Mucosa of stomach (tissue), 1 donor: ENCODE measurements at regions not wholly inside any gene's neighbourhood (a gene's known extent, or its start where the extent isn't known, plus 50 kb on each side); places are given as distances from the start of the nearest gene placed in this dataset.
"Not testable (repeated sequence)": the region's sequence is repeated elsewhere in the genome, so short reads cannot be mapped to it uniquely, and the experiment has no call there.

ENCODE experiments used
- H3K27me3 ChIP-seq: one replicate; pipeline ENCODE4 v1.7.0; 2013; ENCODE audit warnings: mild to moderate bottlenecking, low read length; ENCODE audit not compliant: control insufficient read depth, insufficient read depth
- H3K36me3 ChIP-seq: one replicate; pipeline ENCODE4 v1.7.0; 2013; ENCODE audit warnings: low read length; ENCODE audit not compliant: control insufficient read depth, insufficient read depth
- H3K4me1 ChIP-seq: one replicate; pipeline ENCODE4 v1.7.0; 2013; ENCODE audit warnings: mild to moderate bottlenecking, low read length; ENCODE audit not compliant: control insufficient read depth, insufficient read depth
- H3K4me3 ChIP-seq: one replicate; pipeline ENCODE4 v1.7.0; 2013; ENCODE audit warnings: low read length
- H3K9ac ChIP-seq: one replicate; pipeline ENCODE4 v1.7.0; 2013; ENCODE audit warnings: mild to moderate bottlenecking, low read length, moderate library complexity
- H3K9me3 ChIP-seq: one replicate; pipeline ENCODE4 v1.7.0; 2013; ENCODE audit warnings: mild to moderate bottlenecking, low read length, moderate library complexity; ENCODE audit not compliant: control insufficient read depth
- donor health status: Pancreatic carcinoma.

DNA sequence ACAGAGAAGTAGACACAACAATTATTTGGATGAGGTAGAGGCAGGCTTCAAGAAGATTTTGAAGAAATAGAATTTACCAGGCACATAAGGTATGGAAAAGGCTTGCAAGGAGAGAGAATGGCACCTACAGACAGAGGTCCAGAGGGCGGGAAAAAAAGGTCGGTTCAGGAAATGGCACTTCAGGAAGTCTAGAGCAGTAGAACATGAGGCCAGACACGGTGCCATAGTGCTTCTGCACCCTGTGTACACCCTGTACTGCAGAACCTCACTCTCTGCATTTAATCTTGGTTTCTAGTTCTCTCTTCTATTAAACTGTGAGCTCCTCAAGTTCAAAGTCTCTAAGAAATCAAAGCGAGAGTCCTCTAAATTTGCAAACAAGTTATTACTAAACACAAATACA lies 113.4 kb upstream of the C2CD4B start:
- no peaks in the 10 kb centered on the region for H3K9me3 ChIP-seq
- no peak overlapping the region for H3K9ac ChIP-seq
- H3K27me3 ChIP-seq, result no peaks in the 10 kb centered on the region
- no peaks in the 10 kb centered on the region for H3K4me1 ChIP-seq
- no peak overlapping the region for H3K4me3 ChIP-seq
- no peaks in the 10 kb centered on the region for H3K36me3 ChIP-seq

DNA sequence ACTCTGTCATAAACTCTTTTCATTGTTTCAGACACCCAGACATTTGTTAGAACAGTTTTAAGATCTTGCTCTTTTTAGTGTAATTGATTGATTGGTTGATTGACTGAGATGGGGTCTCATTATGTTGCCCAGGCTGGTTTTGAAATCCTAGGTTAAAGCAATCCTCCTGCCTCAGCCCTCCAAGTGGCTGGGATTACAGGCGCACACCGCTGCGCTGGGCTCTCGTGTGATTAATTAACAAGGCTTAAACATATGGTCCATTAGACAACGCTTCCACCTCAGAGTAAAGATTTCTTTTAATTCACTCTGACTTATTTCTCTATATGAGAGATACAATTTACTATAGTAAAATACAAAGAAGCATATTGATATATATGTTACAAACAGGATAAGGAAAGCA lies 114.0 kb upstream of the C2CD4B start:
- H3K4me1 ChIP-seq, result no peaks in the 10 kb centered on the region
- no peaks in the 10 kb centered on the region for H3K36me3 ChIP-seq
- no peak overlapping the region for H3K9ac ChIP-seq
- no peak overlapping the region for H3K4me3 ChIP-seq
- H3K27me3 ChIP-seq, result no peaks in the 10 kb centered on the region
- H3K9me3 ChIP-seq, result no peaks in the 10 kb centered on the region

DNA sequence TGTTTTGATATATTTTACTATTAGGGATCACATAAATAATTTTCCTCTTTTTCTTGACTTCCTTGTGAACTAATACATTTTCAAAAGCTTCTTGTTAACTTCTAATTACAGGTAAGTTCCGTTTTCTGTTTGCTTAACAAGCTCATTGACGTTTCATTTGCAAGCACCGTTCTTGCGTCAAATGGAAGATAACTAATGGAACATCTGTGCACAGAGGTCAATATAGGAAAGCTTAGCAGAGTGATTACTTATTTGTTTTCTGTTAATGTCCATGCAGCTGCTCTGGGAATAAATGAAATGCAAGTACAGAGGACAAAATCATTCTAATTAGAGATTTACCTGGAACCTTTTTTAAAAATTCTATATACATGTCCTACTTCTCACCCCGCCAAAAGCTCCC lies 115.5 kb upstream of the C2CD4B start:
- Histone ChIP-seq H3K4me3 (no peak overlapping the region), H3K9me3 (no peaks in the 10 kb centered on the region), H3K36me3 (no peaks in the 10 kb centered on the region), H3K4me1 (no peaks in the 10 kb centered on the region), H3K27me3 (no peaks in the 10 kb centered on the region), H3K9ac (no peak overlapping the region)

DNA sequence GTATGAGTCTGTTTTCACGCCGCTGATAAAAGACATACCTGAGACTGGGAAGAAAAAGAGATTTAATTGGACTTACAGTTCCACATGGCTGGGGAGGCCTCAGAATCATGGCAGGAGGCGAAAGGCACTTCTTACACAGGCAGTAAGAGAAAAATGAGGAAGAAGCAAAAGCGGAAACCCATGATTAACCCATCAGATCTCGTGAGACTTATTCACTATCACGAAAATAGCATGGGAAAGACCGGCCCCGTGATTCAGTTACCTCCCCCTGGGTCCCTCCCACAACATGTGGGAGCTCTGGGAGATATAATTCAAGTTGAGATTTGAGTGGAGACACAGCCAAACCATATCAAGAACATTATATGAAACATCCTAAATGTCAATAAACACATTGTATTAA lies 116.7 kb upstream of the C2CD4B start:
- not testable (repeated sequence) for H3K4me1 ChIP-seq, H3K9ac ChIP-seq, H3K36me3 ChIP-seq, H3K4me3 ChIP-seq, H3K9me3 ChIP-seq, H3K27me3 ChIP-seq

DNA sequence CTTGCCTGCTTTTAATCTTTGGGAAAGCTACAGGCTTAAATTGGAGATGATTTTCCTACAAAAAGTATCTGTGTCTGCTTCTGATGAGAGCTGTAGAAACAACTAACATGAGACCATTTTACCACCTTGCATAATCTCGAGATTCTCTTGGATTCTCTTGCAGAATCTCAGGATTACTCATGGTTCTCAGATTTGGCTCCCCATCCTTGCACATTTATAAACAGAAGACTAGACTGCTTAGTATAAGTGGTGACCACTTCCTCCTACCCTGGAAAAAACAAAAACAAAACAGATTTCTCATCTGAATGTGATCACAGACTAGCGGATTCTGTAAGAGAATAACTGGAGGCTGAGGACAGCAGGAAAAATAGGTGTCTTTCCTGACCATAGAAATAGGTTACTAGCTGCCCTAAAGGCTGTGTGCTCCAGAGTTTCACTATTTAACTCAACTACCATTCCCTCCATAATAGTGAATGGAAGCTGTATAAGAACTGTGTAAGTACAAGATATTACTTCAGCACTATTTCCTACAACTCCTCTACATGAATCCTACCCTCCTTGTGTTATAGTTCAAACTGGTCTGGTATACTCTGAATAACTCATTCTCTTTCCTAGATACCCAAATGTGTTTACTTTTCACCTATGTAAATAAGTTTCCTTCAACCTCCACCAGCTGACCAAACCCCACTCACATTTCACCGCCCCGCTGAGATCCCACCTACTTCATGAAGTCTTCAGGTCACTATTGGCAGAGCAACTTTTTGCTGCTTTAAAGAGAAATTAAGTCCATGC lies 122.2 kb upstream of the C2CD4B start:
- Histone ChIP-seq H3K4me3 (no peak overlapping the region), H3K4me1 (no peaks in the 10 kb centered on the region), H3K27me3 (no peaks in the 10 kb centered on the region), H3K36me3 (no peaks in the 10 kb centered on the region), H3K9me3 (no peaks in the 10 kb centered on the region), H3K9ac (no peak overlapping the region)

DNA sequence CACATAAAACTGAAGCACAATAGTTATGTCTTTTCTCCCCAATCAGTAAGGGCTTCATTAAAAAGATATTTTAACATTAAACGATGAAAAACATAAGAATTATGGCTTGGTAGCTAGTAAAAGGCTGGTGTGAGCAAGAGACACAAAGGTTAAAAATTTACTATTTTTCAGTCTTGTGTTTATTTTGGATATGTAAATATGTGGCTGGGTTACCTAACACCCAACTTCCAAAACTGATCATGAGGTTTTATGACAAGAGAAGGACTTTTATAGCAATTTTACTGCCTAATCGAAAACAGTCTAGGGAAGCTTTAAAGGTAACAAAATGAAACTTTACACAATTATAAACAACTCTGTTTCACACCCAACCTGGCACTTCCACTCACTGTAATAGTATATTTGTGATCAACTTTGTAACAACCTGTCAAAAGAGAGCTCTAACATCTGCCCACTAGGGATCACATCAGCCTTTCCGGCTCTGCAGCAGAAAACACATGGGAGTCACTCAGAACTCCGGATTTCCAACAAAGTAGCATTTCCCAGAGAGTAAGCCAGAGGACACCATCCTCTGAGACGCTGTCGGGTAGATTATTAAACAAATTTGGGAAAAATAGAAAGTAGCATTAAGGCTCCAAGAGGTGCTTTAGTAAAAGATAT lies 123.4 kb upstream of the C2CD4B start:
- Histone ChIP-seq H3K27me3 (no peaks in the 10 kb centered on the region), H3K9me3 (no peaks in the 10 kb centered on the region), H3K4me3 (no peak overlapping the region), H3K4me1 (no peaks in the 10 kb centered on the region), H3K36me3 (no peaks in the 10 kb centered on the region), H3K9ac (no peak overlapping the region)

DNA sequence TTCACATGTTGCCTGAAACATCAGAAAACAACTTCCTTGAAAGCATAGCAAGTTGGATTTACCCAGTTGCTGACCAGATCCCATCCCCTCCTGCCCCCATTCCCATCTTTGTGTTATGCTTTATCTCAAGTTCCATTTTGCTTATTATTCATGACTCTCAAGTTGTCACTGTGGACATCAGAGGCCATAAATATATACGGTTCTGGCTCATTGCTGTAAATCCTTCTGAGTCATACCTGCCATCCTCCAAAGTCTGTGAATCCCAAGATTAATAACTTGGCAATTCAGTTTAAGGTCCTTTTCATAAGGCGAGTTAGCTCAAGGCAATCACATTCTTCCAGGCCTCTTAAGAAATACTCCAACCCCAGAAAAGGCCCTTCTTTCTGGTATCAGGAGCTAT lies 126.2 kb upstream of the C2CD4B start:
- H3K4me1 ChIP-seq, result no peaks in the 10 kb centered on the region
- H3K36me3 ChIP-seq, result no peaks in the 10 kb centered on the region
- no peak overlapping the region for H3K4me3 ChIP-seq
- H3K9me3 ChIP-seq, result no peaks in the 10 kb centered on the region
- H3K9ac ChIP-seq, result no peak overlapping the region
- no peaks in the 10 kb centered on the region for H3K27me3 ChIP-seq

DNA sequence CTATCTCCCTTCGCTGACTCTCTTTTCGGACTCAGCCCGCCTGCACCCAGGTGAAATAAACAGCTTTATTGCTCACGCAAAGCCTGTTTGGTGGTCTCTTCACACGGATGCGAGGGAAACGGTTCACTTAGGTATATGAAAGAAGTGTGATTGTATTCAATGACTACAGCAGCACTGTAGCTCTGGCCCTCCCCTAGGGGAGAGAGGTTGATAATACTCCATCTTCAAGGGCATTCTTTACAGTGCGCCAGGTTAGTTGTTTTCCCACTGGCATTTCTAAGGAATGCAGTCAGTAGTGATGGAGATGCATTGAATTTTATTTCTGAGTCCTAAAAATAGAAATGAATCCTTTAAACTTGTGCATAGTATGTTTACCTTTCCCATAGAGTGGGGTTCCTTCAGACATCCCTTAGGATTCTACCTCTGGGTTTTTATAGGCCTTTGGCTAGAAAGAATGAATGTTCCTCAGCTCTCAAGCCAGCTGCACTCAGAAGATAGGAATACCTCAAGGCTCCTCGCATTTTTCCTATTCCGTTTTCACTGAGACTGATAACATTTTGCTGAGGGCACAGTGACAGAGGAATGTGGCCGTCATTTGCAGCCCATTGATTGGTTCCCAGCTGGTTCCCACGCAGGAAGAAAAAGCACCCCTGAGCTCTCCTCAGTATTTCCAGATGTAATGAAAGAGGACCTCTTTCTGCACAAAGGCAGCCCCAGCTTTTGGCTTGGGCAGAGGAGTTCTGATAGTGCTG lies 131.8 kb upstream of the C2CD4B start:
- H3K27me3 ChIP-seq, result no peaks in the 10 kb centered on the region
- no peaks in the 10 kb centered on the region for H3K4me1 ChIP-seq
- no peaks in the 10 kb centered on the region for H3K36me3 ChIP-seq
- H3K4me3 ChIP-seq, result no peak overlapping the region
- no peak overlapping the region for H3K9ac ChIP-seq
- no peaks in the 10 kb centered on the region for H3K9me3 ChIP-seq

DNA sequence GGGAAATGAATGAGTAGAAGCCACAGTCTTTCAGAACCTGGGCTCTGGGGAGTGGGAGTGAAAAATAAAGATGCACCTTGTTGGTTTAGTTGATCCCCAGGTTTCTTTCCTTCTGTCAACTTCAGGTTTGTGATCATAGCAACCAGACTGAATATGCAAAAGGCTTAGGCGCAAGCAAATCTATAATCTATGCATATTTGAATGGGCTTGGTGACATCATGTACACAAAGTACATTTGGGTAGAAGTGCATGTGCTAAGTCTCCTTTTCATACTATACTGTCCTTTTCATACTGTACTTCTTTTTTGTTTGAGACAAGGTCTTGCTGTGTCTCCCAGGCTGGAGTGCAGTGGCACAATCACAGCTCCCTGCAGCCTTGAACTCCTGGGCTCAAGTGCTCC lies 132.4 kb upstream of the C2CD4B start:
- Histone ChIP-seq H3K4me3 (no peak overlapping the region), H3K36me3 (no peaks in the 10 kb centered on the region), H3K9ac (no peak overlapping the region), H3K4me1 (no peaks in the 10 kb centered on the region), H3K27me3 (no peaks in the 10 kb centered on the region), H3K9me3 (no peaks in the 10 kb centered on the region)

DNA sequence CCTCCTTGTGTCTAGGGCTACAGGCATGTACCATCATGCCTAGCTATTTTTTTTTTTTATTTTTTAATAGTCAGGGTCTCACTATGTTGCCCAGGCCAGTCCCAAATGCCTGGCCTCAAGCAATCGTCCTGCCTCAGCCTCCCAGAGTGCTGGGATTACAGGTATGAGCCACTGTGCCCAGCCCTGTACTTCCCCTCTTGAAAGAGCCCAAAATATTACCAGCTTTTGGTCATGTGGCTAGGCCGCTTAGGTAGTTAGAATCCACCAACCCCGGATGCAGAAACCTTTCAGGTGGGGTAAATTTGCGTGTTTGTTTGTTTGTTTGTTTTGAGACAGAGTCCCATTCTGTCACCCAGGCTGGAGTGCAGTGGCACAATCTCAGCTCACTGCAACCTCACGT lies 132.8 kb upstream of the C2CD4B start:
- Histone ChIP-seq H3K4me1 (no peaks in the 10 kb centered on the region), H3K27me3 (no peaks in the 10 kb centered on the region), H3K4me3 (no peak overlapping the region), H3K36me3 (no peaks in the 10 kb centered on the region), H3K9ac (no peak overlapping the region), H3K9me3 (no peaks in the 10 kb centered on the region)

DNA sequence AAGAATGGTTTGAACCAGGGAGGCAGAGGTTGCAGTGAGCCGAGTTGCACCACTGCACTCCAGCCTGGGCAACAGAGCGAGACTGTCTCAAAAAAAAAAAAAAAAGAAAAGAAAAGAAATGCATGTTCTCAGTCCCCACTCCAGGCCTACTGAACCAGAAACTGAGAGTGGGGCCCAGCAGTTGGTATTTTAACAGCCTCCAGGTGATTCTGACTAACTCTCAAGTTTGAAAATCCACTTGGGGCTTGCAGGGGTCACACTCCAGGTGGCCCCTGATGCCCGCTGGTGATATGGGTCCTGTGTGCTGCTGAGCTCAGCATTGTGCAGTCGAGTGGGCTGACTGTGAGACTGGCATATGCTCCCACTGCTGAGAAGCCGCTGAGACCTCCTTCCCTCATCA lies 133.7 kb upstream of the C2CD4B start:
- no peak overlapping the region for H3K4me3 ChIP-seq
- no peaks in the 10 kb centered on the region for H3K4me1 ChIP-seq
- H3K9ac ChIP-seq, result no peak overlapping the region
- H3K36me3 ChIP-seq, result no peaks in the 10 kb centered on the region
- no peaks in the 10 kb centered on the region for H3K9me3 ChIP-seq
- no peaks in the 10 kb centered on the region for H3K27me3 ChIP-seq

DNA sequence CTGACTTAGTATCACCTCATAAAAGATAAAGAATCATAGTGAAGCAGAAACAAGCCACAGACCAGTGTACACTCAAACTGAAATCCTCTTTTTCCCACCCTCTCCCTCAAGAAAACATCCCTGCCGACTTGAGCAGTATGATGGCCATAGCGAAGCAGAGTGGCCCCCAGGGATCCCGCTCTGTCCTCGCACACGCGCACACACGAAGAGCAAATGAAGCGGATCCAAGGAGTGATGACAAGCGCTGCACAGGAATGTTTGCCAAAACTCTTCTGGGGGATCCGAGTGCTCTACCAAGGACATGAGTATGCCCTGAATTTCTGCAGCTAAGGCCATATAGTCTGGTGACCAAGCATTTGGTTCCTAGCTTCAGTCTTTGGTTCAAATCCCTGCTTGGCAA lies 134.5 kb upstream of the C2CD4B start:
- Histone ChIP-seq H3K27me3 (no peaks in the 10 kb centered on the region), H3K4me3 (no peak overlapping the region), H3K9me3 (no peaks in the 10 kb centered on the region), H3K9ac (no peak overlapping the region), H3K36me3 (no peaks in the 10 kb centered on the region), H3K4me1 (no peaks in the 10 kb centered on the region)
